Neural cell (in vitro differentiated cells): ENCODE measurements at regions not wholly inside any gene's neighbourhood (a gene's known extent, or its start where the extent isn't known, plus 50 kb on each side); places are given as distances from the start of the nearest gene placed in this dataset.

Source experiments
- CTCF ChIP-seq: fragments of 450-650 bp; IDR thresholded peaks from 2 replicates; pipeline ENCODE4 v1.5.1; 2014; ENCODE audit warnings: antibody characterized with exemption, mild to moderate bottlenecking, moderate library complexity; ENCODE audit not compliant: poor library complexity, severe bottlenecking
- EP300 ChIP-seq: fragments of 450-650 bp; conservative IDR thresholded peaks from 2 replicates; pipeline ENCODE4 v1.6.1; 2014; ENCODE audit warnings: antibody characterized with exemption, mild to moderate bottlenecking, moderate library complexity; ENCODE audit not compliant: poor library complexity, severe bottlenecking
- EZH2 ChIP-seq: fragments of 200-600, 300-800 bp; shearing (Covaris generic), sonication (generic); IDR thresholded peaks from 2 replicates; pipeline ENCODE4 v1.6.1; 2014; ENCODE audit warnings: antibody characterized with exemption, low read length, borderline replicate concordance, mild to moderate bottlenecking; ENCODE audit not compliant: insufficient read depth, poor library complexity, severe bottlenecking
- MXI1 ChIP-seq: fragments of 450-650 bp; conservative IDR thresholded peaks from 2 replicates; pipeline ENCODE4 v1.6.1; 2014; ENCODE audit warnings: antibody characterized with exemption, mild to moderate bottlenecking; ENCODE audit not compliant: poor library complexity, severe bottlenecking
- POLR2AphosphoS5 ChIP-seq: IDR thresholded peaks from 2 replicates; pipeline ENCODE4 v1.6.1; 2012
- RAD21 ChIP-seq: fragments of 450-650 bp; conservative IDR thresholded peaks from 2 replicates; pipeline ENCODE4 v1.6.1; 2014; ENCODE audit warnings: antibody characterized with exemption, mild to moderate bottlenecking, moderate library complexity
- REST ChIP-seq: IDR thresholded peaks from 2 replicates; pipeline ENCODE4 v1.6.1; 2012; ENCODE audit warnings: borderline replicate concordance
- SMC3 ChIP-seq: fragments of 450-650 bp; conservative IDR thresholded peaks from 2 replicates; pipeline ENCODE4 v1.6.1; 2014; ENCODE audit warnings: antibody characterized with exemption, mild to moderate bottlenecking, moderate library complexity; ENCODE audit not compliant: poor library complexity
- TAF1 ChIP-seq: IDR thresholded peaks from 2 replicates; pipeline ENCODE4 v1.6.1; 2012; ENCODE audit warnings: low read depth

- TF ChIP-seq RAD21 (no peak), CTCF (no peak), POLR2AphosphoS5 (no peak), EP300 (no peak), EZH2 (no peak), SMC3 (no peak), MXI1 (no peak), REST (no peak), TAF1 (no peak)
Measured at GRCh38 chr16:65469116-65469515, 347.3 kb upstream of the CDH11 start.
